ENCODE measurements at regions not wholly inside any gene's neighbourhood (a gene's known extent, or its start where the extent isn't known, plus 50 kb on each side); places are given as distances from the start of the nearest gene placed in this dataset.

GRCh38 chr13:19061278-19061677 is 120.3 kb downstream of the TUBA3C start:
- no peak overlapping the region for H3K27ac ChIP-seq
- no peak for TF ChIP-seq ZFX (IDR thresholded peaks at IDR 0.05; ENCODE audit: borderline replicate concordance)
- TF ChIP-seq CTCF (IDR thresholded peaks at IDR 0.05): no peak

DNA sequence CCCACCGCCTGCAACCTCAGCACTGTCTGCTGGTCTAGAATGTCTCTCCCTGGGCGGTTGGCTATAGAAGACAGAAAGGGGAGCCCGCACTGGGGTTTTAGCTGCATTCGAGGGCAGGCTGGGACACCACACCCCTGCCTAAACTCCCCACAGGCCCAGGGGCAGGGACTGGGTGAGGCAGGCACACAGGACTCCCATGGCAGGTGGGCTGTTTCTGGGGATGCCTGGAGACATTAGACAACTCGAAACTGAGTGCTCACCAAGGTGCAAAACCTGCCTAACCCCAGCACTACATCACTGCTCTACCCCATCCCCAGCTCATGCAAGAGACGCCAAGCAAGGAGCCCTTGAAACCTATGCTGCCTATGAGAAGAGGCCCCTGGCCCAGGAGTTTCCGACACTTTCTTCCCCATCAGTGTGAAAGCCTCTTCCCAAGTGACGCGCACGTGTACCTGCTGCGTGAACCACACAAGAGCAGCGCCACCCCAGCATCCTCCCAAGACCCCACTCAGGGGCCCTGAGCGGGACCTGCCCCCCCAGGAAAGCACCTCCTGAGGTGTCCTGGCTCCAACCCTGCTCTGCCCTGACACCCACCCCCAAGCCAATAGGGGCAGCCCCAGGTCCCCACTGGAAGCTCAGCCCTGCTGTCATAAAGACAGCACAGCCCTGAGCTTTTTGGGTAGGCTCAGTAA is 121.2 kb downstream of the TUBA3C start:
- TF ChIP-seq CTCF (IDR thresholded peaks at IDR 0.05) (no peak), ZFX (IDR thresholded peaks at IDR 0.05; ENCODE audit: borderline replicate concordance) (no peak)
- H3K27ac ChIP-seq: no peak overlapping the region

GRCh38 chr13:19059016-19059780 is 122.4 kb downstream of the TUBA3C start:
- no peak for TF ChIP-seq CTCF (IDR thresholded peaks at IDR 0.05)
- H3K27ac ChIP-seq: no peak overlapping the region

GRCh38 chr13:19058566-19058965 is 123.1 kb downstream of the TUBA3C start:
- H3K27ac ChIP-seq: no peak overlapping the region
- TF ChIP-seq CTCF (IDR thresholded peaks at IDR 0.05) (no peak), ZFX (IDR thresholded peaks at IDR 0.05; ENCODE audit: borderline replicate concordance) (no peak)

GRCh38 chr13:19057588-19058340 is 123.9 kb downstream of the TUBA3C start:
- H3K27ac ChIP-seq: no peak overlapping the region
- TF ChIP-seq CTCF (IDR thresholded peaks at IDR 0.05) (no peak), ZFX (IDR thresholded peaks at IDR 0.05; ENCODE audit: borderline replicate concordance) (no peak)

DNA sequence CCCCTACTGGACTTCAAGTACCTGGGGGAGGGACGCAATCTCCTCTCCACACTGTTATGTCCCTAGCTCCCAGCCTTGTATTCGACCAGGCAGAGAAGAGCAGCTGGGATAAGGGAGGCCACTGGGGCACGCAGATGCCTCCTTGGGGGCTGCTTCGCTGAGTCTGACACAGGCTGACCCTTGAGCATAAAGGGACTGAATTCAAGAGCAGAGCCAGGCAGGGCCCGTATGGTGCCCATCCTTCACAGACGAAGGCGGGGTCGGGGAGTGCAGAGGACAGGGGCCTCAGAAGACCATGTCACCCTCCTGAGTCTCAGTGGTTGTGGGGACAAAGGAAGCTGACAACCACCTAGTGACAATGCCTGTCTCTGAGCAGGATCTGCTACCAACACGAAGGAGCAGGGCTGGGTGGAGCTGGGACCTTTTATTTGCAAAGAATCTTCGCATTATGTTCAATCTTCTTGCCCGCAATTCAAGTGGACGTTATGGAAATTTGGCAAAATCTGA is 124.6 kb downstream of the TUBA3C start:
- no peak overlapping the region for H3K27ac ChIP-seq
- no peak for TF ChIP-seq CTCF (IDR thresholded peaks at IDR 0.05)
- no peak for TF ChIP-seq ZFX (IDR thresholded peaks at IDR 0.05; ENCODE audit: borderline replicate concordance)

All from 22Rv1 (cell line).